VCaP (cell line): ENCODE measurements at regions not wholly inside any gene's neighbourhood (a gene's known extent, or its start where the extent isn't known, plus 50 kb on each side); places are given as distances from the start of the nearest gene placed in this dataset.

Experiments used
- H3K27ac ChIP-seq: fragments of 450-650 bp; 2 replicates; pipeline ENCODE4 v1.5.1; 2017
- TF ChIP-seq, protein P1 (sequence below): fragments of 450-650 bp; conservative IDR thresholded peaks from 2 replicates; pipeline ENCODE4 v1.5.1; 2017; ENCODE audit warnings: mild to moderate bottlenecking, moderate library complexity

DNA sequence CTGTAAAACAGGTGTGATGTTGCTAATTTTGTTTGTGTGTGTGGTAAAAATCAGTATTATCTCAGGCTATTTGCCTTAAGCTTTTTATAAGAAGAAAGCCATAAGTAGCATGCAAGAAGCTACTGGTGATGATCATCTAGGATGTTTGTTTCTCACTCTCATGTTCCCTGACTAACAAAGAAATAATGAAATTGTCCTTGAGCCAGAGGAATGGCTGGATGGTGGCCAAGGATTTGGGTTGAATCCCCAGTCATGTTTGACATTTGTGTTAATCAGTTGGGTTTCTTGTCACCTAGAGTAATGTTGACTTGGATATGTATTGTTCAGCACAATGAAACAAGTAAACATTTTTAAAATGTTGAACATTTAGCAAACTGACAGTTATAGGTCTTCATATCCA, 496.8 kb upstream of the ZEB2 start:
- no peak overlapping the region for H3K27ac ChIP-seq
- TF ChIP-seq, protein P1, sequence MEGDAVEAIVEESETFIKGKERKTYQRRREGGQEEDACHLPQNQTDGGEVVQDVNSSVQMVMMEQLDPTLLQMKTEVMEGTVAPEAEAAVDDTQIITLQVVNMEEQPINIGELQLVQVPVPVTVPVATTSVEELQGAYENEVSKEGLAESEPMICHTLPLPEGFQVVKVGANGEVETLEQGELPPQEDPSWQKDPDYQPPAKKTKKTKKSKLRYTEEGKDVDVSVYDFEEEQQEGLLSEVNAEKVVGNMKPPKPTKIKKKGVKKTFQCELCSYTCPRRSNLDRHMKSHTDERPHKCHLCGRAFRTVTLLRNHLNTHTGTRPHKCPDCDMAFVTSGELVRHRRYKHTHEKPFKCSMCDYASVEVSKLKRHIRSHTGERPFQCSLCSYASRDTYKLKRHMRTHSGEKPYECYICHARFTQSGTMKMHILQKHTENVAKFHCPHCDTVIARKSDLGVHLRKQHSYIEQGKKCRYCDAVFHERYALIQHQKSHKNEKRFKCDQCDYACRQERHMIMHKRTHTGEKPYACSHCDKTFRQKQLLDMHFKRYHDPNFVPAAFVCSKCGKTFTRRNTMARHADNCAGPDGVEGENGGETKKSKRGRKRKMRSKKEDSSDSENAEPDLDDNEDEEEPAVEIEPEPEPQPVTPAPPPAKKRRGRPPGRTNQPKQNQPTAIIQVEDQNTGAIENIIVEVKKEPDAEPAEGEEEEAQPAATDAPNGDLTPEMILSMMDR: no peak

DNA sequence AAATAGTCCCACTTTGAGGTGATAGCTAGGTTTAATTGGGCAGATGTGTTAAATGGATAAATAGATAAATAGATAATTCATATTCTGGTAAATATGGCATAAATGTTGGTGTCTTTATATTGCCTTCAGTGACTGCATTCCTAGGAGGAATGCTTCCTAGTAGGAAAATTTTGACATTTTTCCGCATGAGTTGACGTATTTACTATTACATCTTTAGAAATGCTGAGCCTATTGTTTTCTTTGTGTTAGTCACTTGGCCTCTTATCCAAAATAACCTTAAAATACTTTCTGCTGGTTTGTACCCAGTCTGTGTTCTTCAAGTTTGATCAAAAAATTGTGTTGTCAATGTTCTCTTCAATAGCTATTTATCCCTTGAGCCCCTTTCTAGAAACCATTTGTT, 495.6 kb upstream of the ZEB2 start:
- H3K27ac ChIP-seq: no peak overlapping the region
- TF ChIP-seq, protein P1: no peak

DNA sequence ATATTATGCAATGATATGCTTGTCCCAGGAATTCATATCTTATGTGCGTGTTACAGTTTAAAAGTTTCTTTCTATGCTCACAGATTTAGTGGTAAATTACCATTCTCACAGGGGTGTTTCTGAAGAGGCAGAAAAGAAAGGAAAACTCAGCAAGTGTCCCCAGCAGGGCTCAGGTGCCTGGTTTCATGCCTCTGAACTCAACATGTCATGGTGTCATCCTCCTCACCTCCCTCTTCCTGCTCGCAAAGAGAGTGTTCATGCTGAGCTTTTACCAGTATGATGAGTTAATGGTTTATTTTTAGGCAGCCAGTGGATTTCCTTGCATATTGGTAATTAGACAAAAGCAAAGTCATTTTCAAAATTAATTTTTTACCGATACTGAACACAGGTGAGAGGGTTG, 492.9 kb upstream of the ZEB2 start:
- peak overlapping the region; percentile 42 for H3K27ac ChIP-seq
- TF ChIP-seq, protein P1: no peak

DNA sequence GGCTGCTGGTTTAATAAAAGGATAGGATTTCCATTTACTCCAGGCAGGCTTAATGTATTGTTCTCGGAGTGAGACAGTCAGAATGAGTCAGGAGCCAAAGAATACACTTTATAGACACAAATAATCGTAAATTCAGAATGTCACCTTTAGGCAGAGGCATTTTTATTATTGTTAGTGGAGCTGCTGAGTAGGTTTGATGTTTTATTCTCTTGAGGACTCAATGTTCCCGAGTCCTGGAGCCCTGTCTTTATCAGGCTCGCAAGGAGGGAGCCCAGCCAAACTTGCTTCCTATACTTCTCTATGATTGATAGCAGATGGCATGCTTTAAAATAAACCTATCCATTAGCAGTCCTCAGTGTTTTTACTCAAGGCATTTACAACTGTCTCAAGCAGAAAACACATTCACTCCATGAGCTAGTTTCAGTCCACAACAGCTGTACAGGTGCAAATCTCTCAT, 492.3 kb upstream of the ZEB2 start:
- H3K27ac ChIP-seq: peak overlapping the region; percentile 42
- TF ChIP-seq, protein P1: no peak

DNA sequence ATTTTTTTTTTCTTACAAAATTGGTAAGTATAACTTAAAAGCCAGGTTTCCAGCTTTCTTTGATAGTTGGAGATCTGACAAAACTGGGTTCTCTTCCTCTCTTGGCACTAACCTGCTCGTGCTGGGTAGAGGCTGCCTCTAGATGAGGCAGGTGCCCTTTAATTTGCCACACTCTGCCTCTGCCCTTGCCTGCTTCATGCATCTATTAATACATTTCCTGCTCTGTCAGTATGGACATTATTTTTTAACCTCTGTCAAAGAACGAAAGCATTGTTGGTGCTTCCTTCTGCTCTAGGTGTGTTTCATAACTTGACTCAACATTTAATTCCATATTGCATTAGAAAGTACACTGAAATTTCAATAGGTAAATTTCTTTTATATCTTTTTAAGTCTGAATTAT, 490.7 kb upstream of the ZEB2 start:
- TF ChIP-seq, protein P1: no peak
- H3K27ac ChIP-seq: no peak overlapping the region

DNA sequence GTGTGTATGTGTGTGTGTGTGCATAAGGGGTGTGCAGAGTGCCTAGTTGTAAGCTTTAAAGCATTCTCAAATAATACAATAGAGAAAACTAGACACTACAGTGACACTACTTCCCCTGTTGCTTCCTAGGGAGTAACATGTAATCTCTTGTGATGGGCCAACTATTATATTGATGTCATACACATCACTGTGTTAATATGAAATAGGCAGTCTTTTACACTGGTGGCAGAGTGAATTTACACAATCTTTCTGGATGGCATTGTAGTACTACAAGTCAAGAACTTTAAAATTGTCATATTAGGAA, 488.0 kb upstream of the ZEB2 start:
- H3K27ac ChIP-seq: no peak overlapping the region
- TF ChIP-seq, protein P1: no peak

DNA sequence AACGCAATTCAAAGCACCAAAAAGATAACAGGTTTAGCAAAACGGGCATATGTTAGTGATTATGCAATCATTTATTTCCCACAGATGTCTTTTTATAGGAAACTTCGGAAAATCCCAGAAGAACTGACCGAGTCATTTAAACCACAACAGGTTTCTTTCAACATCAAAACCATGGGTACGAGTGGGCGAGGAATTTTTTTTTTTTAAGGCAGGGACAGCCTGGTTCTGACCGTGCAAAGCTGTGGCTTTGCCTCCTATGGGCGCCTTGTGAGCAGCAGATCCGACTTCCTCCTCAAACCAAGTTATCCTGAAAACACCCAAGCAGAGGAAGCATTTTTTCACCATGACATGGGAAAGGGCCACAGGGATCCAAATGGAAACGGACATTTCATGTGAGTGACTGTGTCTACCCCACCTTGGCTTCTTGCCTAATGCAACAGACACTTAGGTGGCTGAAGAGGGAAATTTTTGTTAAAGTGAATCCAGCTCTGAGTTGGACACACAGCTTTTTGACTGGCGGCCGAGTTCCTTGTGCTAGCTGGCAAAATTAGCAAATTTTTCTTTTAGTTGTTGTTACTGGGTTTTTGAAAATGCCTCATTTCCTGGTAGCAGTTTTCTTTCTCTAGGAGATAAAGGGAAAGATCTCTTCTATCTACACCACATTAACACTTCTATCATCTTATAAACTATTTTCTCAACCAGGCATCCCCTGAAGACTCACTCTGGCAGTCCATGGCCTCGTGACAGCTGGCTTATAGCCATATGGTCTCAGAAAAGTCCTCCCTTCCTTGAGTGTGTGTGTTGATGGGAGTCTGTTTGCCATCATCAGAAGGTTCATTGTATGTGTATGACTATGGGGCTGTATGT, 487.4 kb upstream of the ZEB2 start:
- TF ChIP-seq, protein P1: no peak
- no peak overlapping the region for H3K27ac ChIP-seq
